HEK293 (cell line): ENCODE measurements at regions not wholly inside any gene's neighbourhood (a gene's known extent, or its start where the extent isn't known, plus 50 kb on each side); places are given as distances from the start of the nearest gene placed in this dataset.

Source experiments
- HOXA7 ChIP-seq: sonication (generic); formaldehyde crosslinking; IDR thresholded peaks from 2 replicates; pipeline ENCODE4 v1.8.1; 2022; ENCODE audit warnings: missing genetic modification reagents, borderline replicate concordance
- MZF1 ChIP-seq: fragments of 450-650 bp; formaldehyde crosslinking; IDR thresholded peaks from 2 replicates; pipeline ENCODE4 v1.5.1; 2017; ENCODE audit warnings: missing biosample characterization, missing genetic modification characterization, borderline replicate concordance
- PRDM10 ChIP-seq: fragments of 450-650 bp; formaldehyde crosslinking; IDR thresholded peaks from 2 replicates; pipeline ENCODE4 v1.5.1; 2016; ENCODE audit warnings: missing biosample characterization, missing genetic modification characterization
- ZBTB1 ChIP-seq: fragments of 450-650 bp; formaldehyde crosslinking; IDR thresholded peaks from 2 replicates; pipeline ENCODE4 v1.5.1; 2016; ENCODE audit warnings: missing biosample characterization, missing genetic modification characterization
- ZBTB49 ChIP-seq: fragments of 450-650 bp; formaldehyde crosslinking; IDR thresholded peaks from 2 replicates; pipeline ENCODE4 v1.5.1; 2016; ENCODE audit warnings: missing biosample characterization, missing genetic modification characterization, low read depth
- ZNF138 ChIP-seq: fragments of 450-650 bp; formaldehyde crosslinking; IDR thresholded peaks from 2 replicates; pipeline ENCODE4 v1.5.1; 2016; ENCODE audit warnings: missing biosample characterization, missing genetic modification characterization, borderline replicate concordance
- ZNF280D ChIP-seq: fragments of 450-650 bp; formaldehyde crosslinking; IDR thresholded peaks from 2 replicates; pipeline ENCODE4 v1.5.1; 2016; ENCODE audit warnings: missing biosample characterization, missing genetic modification characterization
- ZNF549 ChIP-seq: fragments of 450-650 bp; IDR thresholded peaks from 2 replicates; pipeline ENCODE4 v1.5.1; 2018; ENCODE audit warnings: missing biosample characterization, missing genetic modification characterization, mild to moderate bottlenecking, inconsistent platforms, moderate library complexity
- ZNF776 ChIP-seq: fragments of 450-650 bp; formaldehyde crosslinking; IDR thresholded peaks from 2 replicates; pipeline ENCODE4 v1.5.0; 2017; ENCODE audit warnings: missing biosample characterization, missing genetic modification characterization, borderline replicate concordance
- TF ChIP-seq, protein P1 (sequence below): fragments of 450-650 bp; formaldehyde crosslinking; IDR thresholded peaks from 2 replicates; pipeline ENCODE4 v1.5.1; 2016; ENCODE audit warnings: missing biosample characterization, missing genetic modification characterization
- TF ChIP-seq, protein P2 (sequence below): fragments of 450-650 bp; formaldehyde crosslinking; IDR thresholded peaks from 2 replicates; pipeline ENCODE4 v1.5.1; 2016; ENCODE audit warnings: missing biosample characterization, missing genetic modification characterization
- TF ChIP-seq, protein P3 (sequence below): sonication (generic); formaldehyde crosslinking; IDR thresholded peaks from 2 replicates; pipeline ENCODE4 v1.8.1; 2022; ENCODE audit warnings: mild to moderate bottlenecking, moderate library complexity, missing genetic modification reagents

DNA sequence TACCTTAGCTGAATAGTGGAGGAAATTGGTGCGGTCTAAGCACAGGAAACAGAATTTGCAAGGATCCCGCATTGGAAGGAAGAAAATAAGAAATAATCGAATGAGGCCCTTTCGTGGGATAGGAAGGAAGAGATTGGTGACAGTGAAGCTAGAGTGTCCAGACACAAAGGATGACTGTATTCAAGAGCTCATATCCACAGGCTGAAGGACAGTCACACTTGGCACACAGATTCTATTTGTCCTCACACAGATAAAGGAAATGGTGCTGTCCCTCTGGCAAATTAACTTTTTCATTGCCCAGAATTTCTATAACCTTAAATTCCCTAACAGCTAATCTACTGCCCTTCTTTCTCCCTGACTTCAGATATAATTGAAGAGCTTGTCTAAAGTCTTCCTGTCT lies 2188.9 kb upstream of the TENM3 start:
- no peak for TF ChIP-seq ZNF776 (tag by site-specific recombination)
- no peak for TF ChIP-seq ZNF138
- no peak for TF ChIP-seq ZNF549 (tag by site-specific recombination)
- TF ChIP-seq MZF1 = no peak
- no peak for TF ChIP-seq PRDM10 (tag by site-specific recombination)
- TF ChIP-seq ZNF280D (tag by site-specific recombination) = no peak
- TF ChIP-seq, protein P1, sequence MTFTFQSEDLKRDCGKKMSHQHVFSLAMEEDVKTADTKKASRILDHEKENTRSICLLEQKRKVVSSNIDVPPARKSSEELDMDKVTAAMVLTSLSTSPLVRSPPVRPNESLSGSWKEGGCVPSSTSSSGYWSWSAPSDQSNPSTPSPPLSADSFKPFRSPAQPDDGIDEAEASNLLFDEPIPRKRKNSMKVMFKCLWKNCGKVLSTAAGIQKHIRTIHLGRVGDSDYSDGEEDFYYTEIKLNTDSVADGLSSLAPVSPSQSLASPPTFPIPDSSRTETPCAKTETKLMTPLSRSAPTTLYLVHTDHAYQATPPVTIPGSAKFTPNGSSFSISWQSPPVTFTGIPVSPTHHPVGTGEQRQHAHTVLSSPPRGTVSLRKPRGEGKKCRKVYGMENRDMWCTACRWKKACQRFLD (tag by site-specific recombination) = no peak
- no peak for TF ChIP-seq ZBTB1
- TF ChIP-seq, protein P2, sequence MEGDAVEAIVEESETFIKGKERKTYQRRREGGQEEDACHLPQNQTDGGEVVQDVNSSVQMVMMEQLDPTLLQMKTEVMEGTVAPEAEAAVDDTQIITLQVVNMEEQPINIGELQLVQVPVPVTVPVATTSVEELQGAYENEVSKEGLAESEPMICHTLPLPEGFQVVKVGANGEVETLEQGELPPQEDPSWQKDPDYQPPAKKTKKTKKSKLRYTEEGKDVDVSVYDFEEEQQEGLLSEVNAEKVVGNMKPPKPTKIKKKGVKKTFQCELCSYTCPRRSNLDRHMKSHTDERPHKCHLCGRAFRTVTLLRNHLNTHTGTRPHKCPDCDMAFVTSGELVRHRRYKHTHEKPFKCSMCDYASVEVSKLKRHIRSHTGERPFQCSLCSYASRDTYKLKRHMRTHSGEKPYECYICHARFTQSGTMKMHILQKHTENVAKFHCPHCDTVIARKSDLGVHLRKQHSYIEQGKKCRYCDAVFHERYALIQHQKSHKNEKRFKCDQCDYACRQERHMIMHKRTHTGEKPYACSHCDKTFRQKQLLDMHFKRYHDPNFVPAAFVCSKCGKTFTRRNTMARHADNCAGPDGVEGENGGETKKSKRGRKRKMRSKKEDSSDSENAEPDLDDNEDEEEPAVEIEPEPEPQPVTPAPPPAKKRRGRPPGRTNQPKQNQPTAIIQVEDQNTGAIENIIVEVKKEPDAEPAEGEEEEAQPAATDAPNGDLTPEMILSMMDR (tag by site-specific recombination) = no peak
- no peak for TF ChIP-seq HOXA7 (CRISPR knock-in tag)
- TF ChIP-seq ZBTB49 (tag by site-specific recombination) = no peak
- TF ChIP-seq, protein P3, sequence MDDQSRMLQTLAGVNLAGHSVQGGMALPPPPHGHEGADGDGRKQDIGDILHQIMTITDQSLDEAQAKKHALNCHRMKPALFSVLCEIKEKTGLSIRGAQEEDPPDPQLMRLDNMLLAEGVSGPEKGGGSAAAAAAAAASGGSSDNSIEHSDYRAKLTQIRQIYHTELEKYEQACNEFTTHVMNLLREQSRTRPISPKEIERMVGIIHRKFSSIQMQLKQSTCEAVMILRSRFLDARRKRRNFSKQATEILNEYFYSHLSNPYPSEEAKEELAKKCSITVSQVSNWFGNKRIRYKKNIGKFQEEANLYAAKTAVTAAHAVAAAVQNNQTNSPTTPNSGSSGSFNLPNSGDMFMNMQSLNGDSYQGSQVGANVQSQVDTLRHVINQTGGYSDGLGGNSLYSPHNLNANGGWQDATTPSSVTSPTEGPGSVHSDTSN (CRISPR knock-in tag) = no peak
